ENCODE measurements at regions not wholly inside any gene's neighbourhood (a gene's known extent, or its start where the extent isn't known, plus 50 kb on each side); places are given as distances from the start of the nearest gene placed in this dataset.
"Not testable (repeated sequence)": the region's sequence is repeated elsewhere in the genome, so short reads cannot be mapped to it uniquely, and the experiment has no call there.

DNA sequence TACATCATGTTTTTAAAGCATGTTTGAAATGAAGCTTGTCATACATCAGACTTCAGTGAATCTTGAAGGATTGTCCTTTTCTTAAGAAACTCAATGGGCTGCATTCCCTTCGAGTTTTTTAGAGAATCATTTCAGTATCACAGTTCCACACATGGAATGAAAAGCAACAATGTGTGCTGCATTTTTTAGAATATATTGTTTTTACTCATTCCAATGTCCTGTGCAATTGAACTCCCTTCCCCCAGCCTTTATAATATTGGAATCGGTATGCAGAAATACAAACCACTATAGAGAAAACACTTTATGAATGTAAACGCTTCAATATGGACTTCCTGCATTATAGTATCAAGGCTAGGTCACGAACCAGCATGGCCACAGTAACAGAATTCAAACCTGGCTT is 634.4 kb downstream of the GATA3 start:
- no peaks in the 10 kb centered on the region for H3K9me3 ChIP-seq (ENCODE audit: insufficient read depth, low read depth)
- no peaks in the 10 kb centered on the region for H3K9me2 ChIP-seq (ENCODE audit: insufficient read depth)
- H3K4me1 ChIP-seq (replicated peaks; ENCODE audit: insufficient read depth), result no peaks in the 10 kb centered on the region
- H3K27me3 ChIP-seq (ENCODE audit: insufficient read depth, low read depth), result no peaks in the 10 kb centered on the region
- ChIA-PET CTCF (no interaction called here), POLR2A (ENCODE audit: unreplicated experiment) (no interaction called here)
- H3F3A ChIP-seq (ENCODE audit: insufficient read depth, low read depth), result no peaks in the 10 kb centered on the region
- no peaks in the 10 kb centered on the region for H3K36me3 ChIP-seq (ENCODE audit: low read depth)
- no peaks in the 10 kb centered on the region for H3K79me2 ChIP-seq (ENCODE audit: low read depth)
- H2AFZ ChIP-seq, result no peak overlapping the region
- no peak for DNase-seq
- H3K27ac ChIP-seq, result no peak overlapping the region
- intact Hi-C loops (cut with micrococcal nuclease; ENCODE audit: unreplicated experiment), result no loop called here
- BruUV-seq (replicated peaks), result no TSS peak
- H3K4me2 ChIP-seq, result no peak overlapping the region
- H3K4me3 ChIP-seq, result no peak overlapping the region
- TF ChIP-seq EZH2 (IDR thresholded peaks at IDR 0.05; ENCODE audit: low read depth), result no peak
- TF ChIP-seq, protein P1, sequence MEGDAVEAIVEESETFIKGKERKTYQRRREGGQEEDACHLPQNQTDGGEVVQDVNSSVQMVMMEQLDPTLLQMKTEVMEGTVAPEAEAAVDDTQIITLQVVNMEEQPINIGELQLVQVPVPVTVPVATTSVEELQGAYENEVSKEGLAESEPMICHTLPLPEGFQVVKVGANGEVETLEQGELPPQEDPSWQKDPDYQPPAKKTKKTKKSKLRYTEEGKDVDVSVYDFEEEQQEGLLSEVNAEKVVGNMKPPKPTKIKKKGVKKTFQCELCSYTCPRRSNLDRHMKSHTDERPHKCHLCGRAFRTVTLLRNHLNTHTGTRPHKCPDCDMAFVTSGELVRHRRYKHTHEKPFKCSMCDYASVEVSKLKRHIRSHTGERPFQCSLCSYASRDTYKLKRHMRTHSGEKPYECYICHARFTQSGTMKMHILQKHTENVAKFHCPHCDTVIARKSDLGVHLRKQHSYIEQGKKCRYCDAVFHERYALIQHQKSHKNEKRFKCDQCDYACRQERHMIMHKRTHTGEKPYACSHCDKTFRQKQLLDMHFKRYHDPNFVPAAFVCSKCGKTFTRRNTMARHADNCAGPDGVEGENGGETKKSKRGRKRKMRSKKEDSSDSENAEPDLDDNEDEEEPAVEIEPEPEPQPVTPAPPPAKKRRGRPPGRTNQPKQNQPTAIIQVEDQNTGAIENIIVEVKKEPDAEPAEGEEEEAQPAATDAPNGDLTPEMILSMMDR (conservative IDR thresholded peaks at IDR 0.05), result no peak
- no peaks in the 10 kb centered on the region for H4K20me1 ChIP-seq (ENCODE audit: insufficient read depth)

DNA sequence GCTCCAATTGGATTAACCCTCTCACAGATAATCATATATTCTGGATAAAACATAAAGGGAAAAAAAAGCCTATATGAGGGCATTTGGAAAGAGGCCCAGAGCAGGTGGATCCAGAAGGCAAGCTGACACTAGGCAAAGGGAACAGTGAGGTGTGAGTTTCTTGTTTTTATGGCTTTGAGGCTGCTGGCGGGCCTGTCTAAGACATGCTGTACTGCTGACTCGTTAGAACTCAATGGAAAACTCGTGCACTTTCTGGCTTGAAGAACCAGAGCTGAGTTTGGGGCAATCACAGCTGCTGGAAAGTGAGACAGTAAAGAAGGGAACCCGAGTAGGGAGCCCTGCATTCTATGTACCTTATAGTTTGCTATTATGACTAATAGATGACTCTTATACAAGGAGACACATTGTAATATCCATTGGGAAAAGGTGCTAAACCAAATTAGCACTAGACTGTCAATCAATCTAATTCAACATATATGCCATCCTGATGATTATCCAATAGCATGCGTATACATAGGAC is 637.1 kb downstream of the GATA3 start:
- intact Hi-C loops (cut with micrococcal nuclease; ENCODE audit: unreplicated experiment), result no loop called here
- Histone ChIP-seq H3K36me3 (ENCODE audit: low read depth) (no peaks in the 10 kb centered on the region), H3K4me1 (replicated peaks; ENCODE audit: insufficient read depth) (no peaks in the 10 kb centered on the region), H3K9me2 (ENCODE audit: insufficient read depth) (no peaks in the 10 kb centered on the region), H3F3A (ENCODE audit: insufficient read depth, low read depth) (no peaks in the 10 kb centered on the region), H3K9me3 (ENCODE audit: insufficient read depth, low read depth) (no peaks in the 10 kb centered on the region), H3K27me3 (ENCODE audit: insufficient read depth, low read depth) (no peaks in the 10 kb centered on the region), H4K20me1 (ENCODE audit: insufficient read depth) (no peaks in the 10 kb centered on the region), H2AFZ (no peak overlapping the region), H3K4me3 (no peak overlapping the region), H3K4me2 (no peak overlapping the region), H3K79me2 (ENCODE audit: low read depth) (no peaks in the 10 kb centered on the region), H3K27ac (no peak overlapping the region)
- TF ChIP-seq EZH2 (IDR thresholded peaks at IDR 0.05; ENCODE audit: low read depth), result no peak
- TF ChIP-seq, protein P1 (conservative IDR thresholded peaks at IDR 0.05), result no peak
- no peak for DNase-seq
- POLR2A ChIA-PET (ENCODE audit: unreplicated experiment), result no interaction called here
- no TSS peak for BruUV-seq (replicated peaks)
- CTCF ChIA-PET, result no interaction called here

DNA sequence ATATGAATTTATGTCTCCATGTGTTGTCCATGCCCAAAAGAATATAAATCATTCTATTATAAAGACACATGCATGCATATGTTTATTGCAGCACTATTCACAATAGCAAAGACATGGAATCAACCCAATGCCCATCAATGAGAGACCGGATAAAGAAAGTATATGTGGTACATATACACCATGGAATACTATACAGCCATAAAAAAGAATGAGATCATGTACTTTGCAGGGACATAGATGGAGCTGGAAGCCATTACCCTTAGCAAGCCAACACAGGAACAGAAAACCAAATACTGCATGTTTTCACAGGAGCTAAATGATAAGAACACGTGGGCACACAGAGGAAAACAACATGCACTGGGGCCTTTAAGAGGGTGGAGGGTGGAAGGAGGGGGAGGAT is 639.1 kb downstream of the GATA3 start:
- intact Hi-C loops (cut with micrococcal nuclease; ENCODE audit: unreplicated experiment); DNase-seq; H3K9me2 ChIP-seq (ENCODE audit: insufficient read depth); H3K27me3 ChIP-seq (ENCODE audit: insufficient read depth, low read depth); H3F3A ChIP-seq (ENCODE audit: insufficient read depth, low read depth); H3K4me1 ChIP-seq (replicated peaks; ENCODE audit: insufficient read depth); POLR2A ChIA-PET (ENCODE audit: unreplicated experiment); H3K36me3 ChIP-seq (ENCODE audit: low read depth); H3K27ac ChIP-seq; H2AFZ ChIP-seq; BruUV-seq (replicated peaks); H3K9me3 ChIP-seq (ENCODE audit: insufficient read depth, low read depth); H3K79me2 ChIP-seq (ENCODE audit: low read depth); H4K20me1 ChIP-seq (ENCODE audit: insufficient read depth); CTCF ChIA-PET; H3K4me2 ChIP-seq; H3K4me3 ChIP-seq: not testable (repeated sequence)

DNA sequence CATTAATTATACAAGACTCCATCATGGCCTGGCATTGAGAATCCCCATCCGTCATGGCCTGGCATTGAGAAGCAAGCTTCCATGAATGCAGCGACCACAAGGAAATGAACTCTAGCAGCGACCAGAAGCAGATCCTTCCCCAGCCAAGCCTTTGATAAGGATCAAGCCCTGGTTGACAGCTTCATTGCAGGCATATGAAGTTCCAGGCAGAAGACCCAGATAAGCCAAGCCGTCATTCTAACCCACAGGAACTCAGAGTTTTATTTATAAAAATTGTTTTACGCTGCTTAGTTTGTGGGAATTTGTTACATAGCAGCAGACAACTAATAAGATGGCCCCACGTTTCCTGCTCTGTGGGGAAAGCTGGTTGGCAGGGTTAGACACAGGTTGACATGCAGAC is 642.3 kb downstream of the GATA3 start:
- Histone ChIP-seq H3K27ac (no peak overlapping the region), H3K79me2 (ENCODE audit: low read depth) (no peaks in the 10 kb centered on the region), H3K27me3 (ENCODE audit: insufficient read depth, low read depth) (no peaks in the 10 kb centered on the region), H3K9me3 (ENCODE audit: insufficient read depth, low read depth) (no peaks in the 10 kb centered on the region; the same call in 1 of the 2 replicates), H3F3A (ENCODE audit: insufficient read depth, low read depth) (peaks cover 3% of the 10 kb centered on the region), H3K4me2 (no peak overlapping the region), H3K4me3 (no peak overlapping the region), H3K4me1 (replicated peaks; ENCODE audit: insufficient read depth) (peaks cover 14% of the 10 kb centered on the region), H3K36me3 (ENCODE audit: low read depth) (no peaks in the 10 kb centered on the region), H4K20me1 (ENCODE audit: insufficient read depth) (no peaks in the 10 kb centered on the region), H2AFZ (no peak overlapping the region), H3K9me2 (ENCODE audit: insufficient read depth) (no peaks in the 10 kb centered on the region)
- intact Hi-C loops (cut with micrococcal nuclease; ENCODE audit: unreplicated experiment), result no loop called here
- ChIA-PET POLR2A (ENCODE audit: unreplicated experiment) (no interaction called here), CTCF (no interaction called here)
- no peak for TF ChIP-seq EZH2 (IDR thresholded peaks at IDR 0.05; ENCODE audit: low read depth)
- TF ChIP-seq, protein P1 (conservative IDR thresholded peaks at IDR 0.05), result no peak
- DNase-seq, result no peak
- BruUV-seq (replicated peaks), result no TSS peak
